ENCODE measurements at regions not wholly inside any gene's neighbourhood (a gene's known extent, or its start where the extent isn't known, plus 50 kb on each side); places are given as distances from the start of the nearest gene placed in this dataset.

DNA sequence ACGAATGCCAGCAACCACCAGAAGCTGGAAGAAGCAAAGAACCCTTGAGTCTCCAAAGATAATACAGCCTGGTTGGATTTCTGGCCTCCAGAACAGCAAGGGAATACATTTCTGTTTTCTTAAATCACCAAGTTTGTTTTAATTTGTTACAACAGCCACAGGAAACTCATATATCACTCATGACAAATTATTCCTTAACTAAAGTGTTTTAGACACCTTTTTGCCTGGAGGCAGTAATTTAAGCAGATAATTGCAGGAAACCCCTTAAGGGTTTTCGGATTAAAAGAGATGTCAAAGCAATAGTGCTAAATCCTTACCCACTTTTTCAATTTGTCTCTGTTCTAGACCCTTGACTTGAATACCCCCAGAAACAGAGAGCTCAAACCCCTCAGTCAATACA lies 1050.0 kb downstream of the EPHA7 start:
- Mint-ChIP-seq H3K4me3 (no peak overlapping the region), H3K27ac (no peak overlapping the region), H3K27me3 (no peaks in the 10 kb centered on the region), H3K4me1 (no peaks in the 10 kb centered on the region), H3K36me3 (ENCODE audit: low read depth) (no peaks in the 10 kb centered on the region)
- no peaks in the 10 kb centered on the region for H3K9me3 ChIP-seq (ENCODE audit: control insufficient read depth, low read length, poor library complexity, severe bottlenecking)
- ATAC-seq, result no peak
- DNase-seq, result no peak

GRCh38 chr6:92364948-92365541 lies 1054.3 kb downstream of the EPHA7 start:
- DNase-seq (no peak), ATAC-seq (no peak)
- Mint-ChIP-seq H3K4me3 (no peak overlapping the region), H3K36me3 (ENCODE audit: low read depth) (no peaks in the 10 kb centered on the region), H3K27me3 (no peaks in the 10 kb centered on the region), H3K4me1 (no peaks in the 10 kb centered on the region), H3K27ac (no peak overlapping the region)
- H3K9me3 ChIP-seq (ENCODE audit: control insufficient read depth, low read length, poor library complexity, severe bottlenecking), result no peaks in the 10 kb centered on the region

DNA sequence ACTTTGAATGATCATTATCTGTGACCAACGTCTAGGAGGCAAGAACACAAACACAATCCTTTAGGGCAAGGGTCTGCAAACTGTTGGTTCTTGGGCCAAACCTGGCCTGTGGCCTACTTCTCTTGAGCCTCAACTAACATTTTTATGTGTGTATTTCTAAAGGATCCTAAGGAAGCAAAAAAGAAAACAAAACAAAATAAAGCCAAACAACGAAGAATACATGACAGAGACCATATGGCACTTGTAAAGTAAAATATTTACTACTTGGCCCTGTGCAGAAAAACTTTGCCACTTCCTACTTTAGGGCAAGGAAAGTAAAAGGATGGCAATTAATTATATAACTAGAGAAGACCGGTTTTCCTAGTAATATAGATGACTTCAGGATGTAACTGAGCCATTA lies 1056.2 kb downstream of the EPHA7 start:
- H3K27ac Mint-ChIP-seq, result no peak overlapping the region
- H3K27me3 Mint-ChIP-seq, result no peaks in the 10 kb centered on the region
- DNase-seq, result no peak
- no peaks in the 10 kb centered on the region for H3K9me3 ChIP-seq (ENCODE audit: control insufficient read depth, low read length, poor library complexity, severe bottlenecking)
- no peaks in the 10 kb centered on the region for H3K36me3 Mint-ChIP-seq (ENCODE audit: low read depth)
- no peak overlapping the region for H3K4me3 Mint-ChIP-seq
- no peaks in the 10 kb centered on the region for H3K4me1 Mint-ChIP-seq
- ATAC-seq, result no peak

DNA sequence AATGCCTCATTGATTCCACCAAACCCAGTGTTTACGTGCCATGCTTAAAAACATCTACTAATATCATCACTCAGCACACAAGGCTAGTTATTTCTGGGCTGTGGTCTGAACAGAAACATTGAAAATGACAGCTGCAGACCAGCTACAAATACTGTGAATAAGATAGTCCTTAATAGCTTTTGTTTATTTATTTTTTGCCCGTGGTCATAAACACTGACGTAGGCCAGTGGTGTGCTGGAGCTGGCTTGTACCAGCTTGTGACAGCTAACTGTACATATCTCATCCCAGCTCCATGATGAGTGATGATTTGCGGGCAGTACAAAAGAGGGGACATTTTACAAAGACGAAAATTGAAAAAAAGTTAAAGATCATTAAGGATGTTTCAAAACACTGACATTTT lies 1057.0 kb downstream of the EPHA7 start:
- no peaks in the 10 kb centered on the region for H3K9me3 ChIP-seq (ENCODE audit: control insufficient read depth, low read length, poor library complexity, severe bottlenecking)
- ATAC-seq (no peak), DNase-seq (no peak)
- Mint-ChIP-seq H3K4me3 (no peak overlapping the region), H3K27ac (no peak overlapping the region), H3K27me3 (no peaks in the 10 kb centered on the region), H3K36me3 (ENCODE audit: low read depth) (no peaks in the 10 kb centered on the region), H3K4me1 (no peaks in the 10 kb centered on the region)

DNA sequence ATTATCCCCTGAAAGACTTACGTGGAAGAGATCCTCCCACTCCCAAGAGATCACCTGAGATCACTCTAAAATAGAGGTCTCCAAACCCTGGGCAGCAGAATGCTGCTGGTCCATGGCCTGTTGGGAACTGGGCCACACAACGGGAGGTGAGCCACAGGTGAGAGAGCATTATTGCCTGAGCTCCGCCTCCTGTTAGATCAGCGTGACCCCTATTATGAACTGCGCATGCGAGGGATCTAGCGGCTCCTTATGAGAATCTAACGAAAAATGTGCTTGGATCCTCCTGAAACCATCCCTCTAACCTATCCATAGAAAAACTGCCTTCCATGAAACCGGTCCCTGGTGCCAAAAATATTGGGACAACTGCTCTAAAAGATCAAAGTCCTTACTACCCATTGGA lies 1057.4 kb downstream of the EPHA7 start:
- Mint-ChIP-seq H3K27me3 (no peaks in the 10 kb centered on the region), H3K36me3 (ENCODE audit: low read depth) (no peaks in the 10 kb centered on the region), H3K4me3 (no peak overlapping the region), H3K4me1 (no peaks in the 10 kb centered on the region), H3K27ac (no peak overlapping the region)
- DNase-seq (no peak), ATAC-seq (no peak)
- H3K9me3 ChIP-seq (ENCODE audit: control insufficient read depth, low read length, poor library complexity, severe bottlenecking), result no peaks in the 10 kb centered on the region

- Mint-ChIP-seq H3K36me3 (ENCODE audit: low read depth) (no peaks in the 10 kb centered on the region), H3K4me1 (no peaks in the 10 kb centered on the region), H3K4me3 (no peak overlapping the region), H3K27me3 (no peaks in the 10 kb centered on the region), H3K27ac (no peak overlapping the region)
- DNase-seq, result no peak
- no peaks in the 10 kb centered on the region for H3K9me3 ChIP-seq (ENCODE audit: control insufficient read depth, low read length, poor library complexity, severe bottlenecking)
- no peak for ATAC-seq
Observed at GRCh38 chr6:92354270-92354829, 1065.0 kb downstream of the EPHA7 start.

DNA sequence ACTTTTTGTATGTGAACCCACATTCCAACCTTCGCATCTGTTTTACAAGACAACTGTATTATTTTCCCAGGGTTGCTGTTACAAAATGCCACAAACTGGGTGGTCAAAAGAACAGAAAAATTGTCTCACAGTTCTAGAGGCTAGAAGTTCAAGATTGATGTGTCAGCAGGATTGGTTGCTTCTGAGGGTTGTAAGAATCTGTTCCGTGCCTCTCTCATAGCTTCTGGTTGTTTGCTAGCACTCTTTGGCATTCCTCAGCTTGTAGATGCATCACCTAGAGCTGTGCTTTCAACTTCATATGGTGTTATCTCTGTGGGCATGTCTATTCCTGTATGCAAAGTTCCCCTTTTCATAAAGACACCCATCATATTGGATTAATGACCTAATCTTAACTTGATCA lies 1067.2 kb downstream of the EPHA7 start:
- ATAC-seq (no peak), DNase-seq (no peak)
- H3K27me3 Mint-ChIP-seq, result no peaks in the 10 kb centered on the region
- H3K4me1 Mint-ChIP-seq, result no peaks in the 10 kb centered on the region
- H3K27ac Mint-ChIP-seq, result no peak overlapping the region
- H3K9me3 ChIP-seq (ENCODE audit: control insufficient read depth, low read length, poor library complexity, severe bottlenecking), result no peaks in the 10 kb centered on the region
- no peaks in the 10 kb centered on the region for H3K36me3 Mint-ChIP-seq (ENCODE audit: low read depth)
- no peak overlapping the region for H3K4me3 Mint-ChIP-seq

DNA sequence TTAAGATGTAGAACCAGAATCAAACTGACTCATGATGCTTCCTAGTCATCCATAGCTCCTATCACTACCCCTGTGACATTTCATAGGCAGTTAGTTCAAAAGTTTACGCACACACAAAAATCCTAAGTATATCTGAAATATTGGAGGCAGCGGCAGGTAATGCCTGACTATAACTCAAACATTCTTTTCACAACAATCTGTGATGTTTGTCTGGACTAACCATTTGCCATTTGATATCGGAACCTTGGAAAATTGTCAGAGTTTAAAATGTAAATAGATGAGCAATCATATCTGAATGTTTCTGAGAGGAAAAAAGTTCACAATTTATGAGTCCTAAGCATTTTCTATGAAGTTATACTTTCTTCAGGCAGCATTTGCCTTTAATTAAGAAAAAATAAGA lies 1078.2 kb downstream of the EPHA7 start:
- Mint-ChIP-seq H3K27ac (no peak overlapping the region), H3K27me3 (no peaks in the 10 kb centered on the region), H3K4me3 (no peak overlapping the region), H3K36me3 (ENCODE audit: low read depth) (no peaks in the 10 kb centered on the region), H3K4me1 (no peaks in the 10 kb centered on the region)
- H3K9me3 ChIP-seq (ENCODE audit: control insufficient read depth, low read length, poor library complexity, severe bottlenecking), result no peaks in the 10 kb centered on the region
- ATAC-seq (no peak), DNase-seq (no peak)

DNA sequence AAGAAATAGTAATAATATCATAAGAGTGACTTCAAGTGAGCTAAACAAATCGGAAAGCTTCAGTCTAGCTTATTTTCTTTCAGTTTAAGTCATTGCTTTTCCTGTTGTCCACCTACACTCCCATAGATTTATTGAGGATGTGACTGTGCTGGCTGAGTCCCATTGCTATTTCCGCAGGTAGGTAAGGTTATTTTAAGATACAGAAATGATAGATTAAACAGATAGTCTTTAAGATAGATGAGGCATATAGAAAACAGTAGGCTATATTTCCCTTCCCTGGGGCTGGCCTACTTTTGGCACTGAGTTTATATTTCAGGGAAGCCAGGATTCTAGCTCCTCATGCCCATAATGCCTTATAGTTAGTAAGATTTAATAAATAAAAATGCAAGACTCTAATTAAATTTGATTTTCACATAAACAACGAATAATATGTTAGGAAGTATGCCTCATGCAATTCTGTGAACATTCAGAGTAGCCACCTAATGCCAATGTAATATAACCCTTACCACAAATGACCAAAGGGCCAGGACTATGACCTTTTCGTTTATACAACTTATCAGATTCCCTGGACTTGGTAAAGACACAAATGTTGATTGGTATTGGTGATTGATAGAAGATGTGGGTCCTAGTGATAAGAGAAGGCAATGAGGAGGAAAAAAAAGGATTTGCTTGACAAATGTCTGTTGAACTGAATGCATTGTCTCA lies 1079.3 kb downstream of the EPHA7 start:
- Mint-ChIP-seq H3K4me1 (no peaks in the 10 kb centered on the region), H3K27ac (no peak overlapping the region), H3K36me3 (ENCODE audit: low read depth) (no peaks in the 10 kb centered on the region), H3K27me3 (no peaks in the 10 kb centered on the region), H3K4me3 (no peak overlapping the region)
- H3K9me3 ChIP-seq (ENCODE audit: control insufficient read depth, low read length, poor library complexity, severe bottlenecking), result no peaks in the 10 kb centered on the region
- ATAC-seq (no peak), DNase-seq (no peak)

DNA sequence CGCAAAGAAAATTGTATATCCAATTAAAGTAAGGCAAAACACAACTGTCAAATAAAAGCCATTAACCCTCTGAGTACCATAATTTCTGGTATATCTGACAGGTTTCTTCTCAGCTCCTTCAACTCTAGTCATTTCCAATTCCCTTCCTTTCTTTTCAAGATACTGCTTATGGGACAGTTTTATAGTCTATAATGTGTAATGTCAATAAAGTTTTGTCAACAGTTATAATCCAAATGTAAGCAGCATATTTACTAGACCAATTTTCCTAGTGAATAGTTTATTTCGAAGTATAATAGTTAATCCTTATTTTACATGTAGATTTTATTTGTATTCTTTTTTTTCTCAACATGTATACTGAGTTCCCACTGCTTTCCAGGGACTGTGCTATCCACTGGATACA lies 1081.8 kb downstream of the EPHA7 start:
- no peaks in the 10 kb centered on the region for H3K4me1 Mint-ChIP-seq
- DNase-seq (no peak), ATAC-seq (no peak)
- no peak overlapping the region for H3K4me3 Mint-ChIP-seq
- H3K9me3 ChIP-seq (ENCODE audit: control insufficient read depth, low read length, poor library complexity, severe bottlenecking), result no peaks in the 10 kb centered on the region
- no peaks in the 10 kb centered on the region for H3K36me3 Mint-ChIP-seq (ENCODE audit: low read depth)
- no peak overlapping the region for H3K27ac Mint-ChIP-seq
- H3K27me3 Mint-ChIP-seq, result no peaks in the 10 kb centered on the region

DNA sequence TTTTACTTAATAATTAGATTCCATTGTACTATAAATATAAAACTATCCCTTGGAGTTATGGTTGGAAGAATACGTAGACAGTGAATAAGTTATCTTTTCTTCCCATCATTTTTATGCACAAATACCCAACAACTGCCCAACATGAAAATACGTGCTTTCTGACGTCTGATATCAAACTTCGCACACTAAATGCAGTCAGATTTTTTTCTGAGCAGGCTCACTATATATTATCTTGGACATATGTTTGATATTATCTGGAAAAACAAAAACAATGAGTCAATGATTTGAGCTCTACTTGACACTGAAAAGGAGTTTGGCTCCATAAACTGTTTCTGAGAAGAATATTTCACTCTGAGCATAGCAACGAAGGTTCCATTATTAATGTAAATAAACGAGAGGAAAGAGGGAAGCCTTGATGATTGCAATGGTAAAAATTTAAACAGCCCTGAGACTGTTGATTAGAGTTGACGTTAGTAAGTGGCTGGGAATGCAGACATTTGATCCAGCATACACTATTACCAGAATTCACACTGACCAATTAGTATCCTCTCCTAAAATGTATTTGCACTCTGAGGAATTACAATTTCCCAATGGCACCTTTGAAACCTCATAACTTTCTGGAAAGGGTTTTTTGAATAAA lies 1090.0 kb downstream of the EPHA7 start:
- ATAC-seq (no peak), DNase-seq (no peak)
- H3K9me3 ChIP-seq (ENCODE audit: control insufficient read depth, low read length, poor library complexity, severe bottlenecking), result no peaks in the 10 kb centered on the region
- H3K27ac Mint-ChIP-seq, result no peak overlapping the region
- no peaks in the 10 kb centered on the region for H3K27me3 Mint-ChIP-seq
- H3K4me3 Mint-ChIP-seq, result no peak overlapping the region
- no peaks in the 10 kb centered on the region for H3K4me1 Mint-ChIP-seq
- H3K36me3 Mint-ChIP-seq (ENCODE audit: low read depth), result no peaks in the 10 kb centered on the region

DNA sequence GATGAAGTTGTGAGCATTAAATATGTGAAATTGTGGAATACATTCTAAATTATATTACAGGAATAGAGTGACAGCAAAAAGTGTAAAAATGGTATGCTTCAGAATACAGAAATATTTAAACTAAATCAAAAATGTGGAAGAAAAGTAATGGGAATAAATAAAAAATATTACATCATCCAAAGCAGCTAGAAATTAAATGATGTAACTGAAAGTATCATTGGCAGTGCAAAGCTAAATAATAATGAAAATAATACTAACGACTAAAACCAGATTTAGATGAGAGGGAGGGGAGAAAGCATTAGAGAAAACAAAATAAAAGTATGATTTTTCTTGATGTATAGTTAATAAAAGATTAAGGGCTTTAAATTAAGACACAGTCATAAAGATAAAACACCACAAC lies 1104.0 kb downstream of the EPHA7 start:
- H3K4me3 Mint-ChIP-seq, result no peak overlapping the region
- H3K36me3 Mint-ChIP-seq (ENCODE audit: low read depth), result no peaks in the 10 kb centered on the region
- no peaks in the 10 kb centered on the region for H3K27me3 Mint-ChIP-seq
- H3K4me1 Mint-ChIP-seq, result no peaks in the 10 kb centered on the region
- no peak for ATAC-seq
- H3K27ac Mint-ChIP-seq, result no peak overlapping the region
- peaks cover 3% of the 10 kb centered on the region for H3K9me3 ChIP-seq (ENCODE audit: control insufficient read depth, low read length, poor library complexity, severe bottlenecking)
- DNase-seq, result no peak

- no peaks in the 10 kb centered on the region for H3K36me3 Mint-ChIP-seq (ENCODE audit: low read depth)
- H3K4me3 Mint-ChIP-seq, result no peak overlapping the region
- no peak for DNase-seq
- no peak for ATAC-seq
- H3K27ac Mint-ChIP-seq, result no peak overlapping the region
- H3K27me3 Mint-ChIP-seq, result no peaks in the 10 kb centered on the region
- no peaks in the 10 kb centered on the region for H3K9me3 ChIP-seq (ENCODE audit: control insufficient read depth, low read length, poor library complexity, severe bottlenecking)
- no peaks in the 10 kb centered on the region for H3K4me1 Mint-ChIP-seq
Observed at GRCh38 chr6:92297101-92297500, 1122.3 kb downstream of the EPHA7 start.

DNA sequence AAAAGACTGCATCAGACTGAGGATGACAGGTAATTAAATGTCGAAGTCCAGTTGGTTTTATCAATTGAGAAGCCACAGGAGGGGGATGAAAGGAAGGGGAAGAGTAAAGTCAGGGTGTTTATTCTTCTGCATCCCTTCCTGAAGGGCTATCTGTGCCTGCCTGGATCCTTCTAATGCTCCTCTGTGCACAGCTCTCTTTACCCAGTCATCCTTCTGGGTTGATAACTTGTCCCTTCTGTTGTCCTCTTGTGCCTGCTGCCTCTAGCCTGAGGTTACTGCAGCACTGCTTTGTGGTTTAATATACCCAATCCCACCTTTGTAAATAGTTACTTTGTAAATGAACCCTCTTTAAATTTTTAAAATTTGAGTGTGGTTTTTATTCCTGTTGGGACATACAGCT lies 1127.3 kb downstream of the EPHA7 start:
- Mint-ChIP-seq H3K4me1 (no peaks in the 10 kb centered on the region), H3K36me3 (ENCODE audit: low read depth) (no peaks in the 10 kb centered on the region), H3K27ac (no peak overlapping the region), H3K4me3 (no peak overlapping the region), H3K27me3 (no peaks in the 10 kb centered on the region)
- no peaks in the 10 kb centered on the region for H3K9me3 ChIP-seq (ENCODE audit: control insufficient read depth, low read length, poor library complexity, severe bottlenecking)
- DNase-seq, result no peak
- no peak for ATAC-seq
